Ascending aorta (tissue), 2 donors: ENCODE measurements at regions not wholly inside any gene's neighbourhood (a gene's known extent, or its start where the extent isn't known, plus 50 kb on each side); places are given as distances from the start of the nearest gene placed in this dataset.

Experiments used
- DNase-seq, 2 donors: peaks; one replicate each; pipeline ENCODE4 v3.0.0-alpha.2; 2019; ENCODE audit warnings: low spot score in 2 of 2
- H3K27ac ChIP-seq, 2 donors: fragments of 200-600 bp; sonication (generic); one replicate each; pipeline ENCODE4 v1.5.1; 2016 to 2017; ENCODE audit warnings: mild to moderate bottlenecking in 1 of 2
- H3K27me3 ChIP-seq: fragments of 200-600 bp; sonication (generic); one replicate; pipeline ENCODE4 v1.5.1; 2017
- H3K36me3 ChIP-seq, 2 donors: fragments of 200-600 bp; sonication (generic); one replicate each; pipeline ENCODE4 v1.5.1; 2016
- H3K4me1 ChIP-seq, 2 donors: fragments of 200-600 bp; sonication (generic); one replicate each; pipeline ENCODE4 v1.5.1; 2016 to 2017; ENCODE audit warnings: mild to moderate bottlenecking in 1 of 2
- H3K4me3 ChIP-seq, 2 donors: fragments of 200-600 bp; sonication (generic); one replicate each; pipeline ENCODE4 v1.5.1; 2016 to 2017; ENCODE audit warnings: mild to moderate bottlenecking in 1 of 2
- H3K9me3 ChIP-seq, 2 donors: fragments of 200-600 bp; sonication (generic); one replicate each; pipeline ENCODE4 v1.5.1; 2016
- CTCF ChIP-seq, 3 experiments: fragments of 200-600 bp in 2 of 3; fragments of 450-650 bp in 1 of 3; sonication (generic) in 2 of 3; IDR thresholded peaks; one replicate each; pipeline ENCODE4 v1.5.1; 2016 to 2019; ENCODE audit warnings: antibody characterized with exemption in 3 of 3, mild to moderate bottlenecking in 1 of 3, moderate library complexity in 1 of 3
- intact Hi-C: fragments of 100-400 bp; cut with DNase I; formaldehyde crosslinking; loops from one replicate; pipeline ENCODE4 v1.15.1; 2023

- TF ChIP-seq CTCF (IDR thresholded peaks at IDR 0.05): no peak
- intact Hi-C loops: no loop called here
- Histone ChIP-seq H3K27ac (no peak overlapping the region), H3K4me1 (no peaks in the 10 kb centered on the region), H3K9me3 (no peaks in the 10 kb centered on the region), H3K36me3 (no peaks in the 10 kb centered on the region), H3K27me3 (no peaks in the 10 kb centered on the region), H3K4me3 (no peak overlapping the region)
- no peak for DNase-seq
Measured at GRCh38 chr6:113388996-113389395, 468.1 kb upstream of the MARCKS start.

- Histone ChIP-seq H3K4me3 (no peak overlapping the region), H3K4me1 (no peaks in the 10 kb centered on the region), H3K9me3 (no peaks in the 10 kb centered on the region), H3K36me3 (no peaks in the 10 kb centered on the region), H3K27ac (no peak overlapping the region), H3K27me3 (no peaks in the 10 kb centered on the region)
- intact Hi-C loops: no loop called here
- DNase-seq: no peak
- no peak for TF ChIP-seq CTCF (IDR thresholded peaks at IDR 0.05)
Measured at GRCh38 chr6:113392551-113393055, 464.5 kb upstream of the MARCKS start.

GRCh38 chr6:113394216-113394615 lies 462.9 kb upstream of the MARCKS start:
- H3K27ac ChIP-seq: no peak overlapping the region
- no peaks in the 10 kb centered on the region for H3K27me3 ChIP-seq
- no peak for TF ChIP-seq CTCF (IDR thresholded peaks at IDR 0.05)
- intact Hi-C loops: no loop called here
- DNase-seq: no peak
- no peaks in the 10 kb centered on the region for H3K9me3 ChIP-seq
- no peaks in the 10 kb centered on the region for H3K4me1 ChIP-seq
- no peak overlapping the region for H3K4me3 ChIP-seq
- no peaks in the 10 kb centered on the region for H3K36me3 ChIP-seq

- Histone ChIP-seq H3K36me3 (no peaks in the 10 kb centered on the region), H3K27ac (no peak overlapping the region), H3K4me1 (no peaks in the 10 kb centered on the region), H3K9me3 (no peaks in the 10 kb centered on the region), H3K27me3 (no peaks in the 10 kb centered on the region), H3K4me3 (no peak overlapping the region)
- TF ChIP-seq CTCF (IDR thresholded peaks at IDR 0.05): no peak
- intact Hi-C loops: no loop called here
- DNase-seq: no peak
Measured at GRCh38 chr6:113394729-113395128, 462.4 kb upstream of the MARCKS start.

GRCh38 chr6:113396730-113397129 lies 460.4 kb upstream of the MARCKS start:
- intact Hi-C loops: no loop called here
- DNase-seq: no peak
- Histone ChIP-seq H3K9me3 (no peaks in the 10 kb centered on the region), H3K36me3 (no peaks in the 10 kb centered on the region), H3K4me1 (no peaks in the 10 kb centered on the region), H3K4me3 (no peak overlapping the region), H3K27me3 (no peaks in the 10 kb centered on the region), H3K27ac (no peak overlapping the region)
- no peak for TF ChIP-seq CTCF (IDR thresholded peaks at IDR 0.05)

GRCh38 chr6:113397236-113397635 lies 459.9 kb upstream of the MARCKS start:
- no peak for DNase-seq
- intact Hi-C loops: no loop called here
- Histone ChIP-seq H3K27ac (no peak overlapping the region), H3K4me1 (no peaks in the 10 kb centered on the region), H3K36me3 (no peaks in the 10 kb centered on the region), H3K27me3 (no peaks in the 10 kb centered on the region), H3K9me3 (no peaks in the 10 kb centered on the region), H3K4me3 (no peak overlapping the region)
- TF ChIP-seq CTCF (IDR thresholded peaks at IDR 0.05): no peak
